CD4-positive, alpha-beta T cell (primary cell): ENCODE measurements at regions not wholly inside any gene's neighbourhood (a gene's known extent, or its start where the extent isn't known, plus 50 kb on each side); places are given as distances from the start of the nearest gene placed in this dataset.

Experiments
- ATAC-seq: fragments of 200-7000 bp; cut with Tn5 transposase; one replicate; pipeline ENCODE4 v1.10.0; 2022; ENCODE audit warnings: mild to moderate bottlenecking; ENCODE audit not compliant: poor library complexity
- CTCF ChIA-PET: fragments of 350-600 bp; sonication (Branson Sonifier 250); formaldehyde crosslinking; loops from one replicate; lab custom pipeline; 2021; ENCODE audit warnings: antibody characterized with exemption, inconsistent platforms; lab: Charles Lee
- POLR2A ChIA-PET: fragments of 350-600 bp; sonication (Branson Sonifier 250); formaldehyde crosslinking; loops from one replicate; lab custom pipeline; 2021; ENCODE audit warnings: antibody characterized with exemption, inconsistent platforms; lab: Charles Lee
- DNase-seq, 14 experiments: peaks; one replicate each; pipeline ENCODE4 v3.0.0-alpha.2; 2013 to 2020; ENCODE audit warnings: mixed read lengths in 2 of 14
- H3K27ac ChIP-seq, 2 donors: one replicate each; pipeline versions ENCODE4 v1.5.1 to v1.7.0; 2013; ENCODE audit warnings: low read length in 2 of 2, low read depth in 1 of 2, mild to moderate bottlenecking in 1 of 2
- H3K27me3 ChIP-seq, 2 experiments: 1 replicate in 1 of 2; 2 replicates in 1 of 2; pipeline versions ENCODE4 v1.6.1 to v1.7.0; 2013; ENCODE audit warnings: low read length in 2 of 2, control low read depth in 1 of 2, mild to moderate bottlenecking in 1 of 2, moderate library complexity in 1 of 2; ENCODE audit not compliant: insufficient read depth in 2 of 2, control insufficient read depth in 1 of 2
- H3K36me3 ChIP-seq: one replicate; pipeline ENCODE4 v1.6.1; 2013; ENCODE audit warnings: low read length, control low read depth; ENCODE audit not compliant: insufficient read depth
- H3K4me1 ChIP-seq: one replicate; pipeline ENCODE4 v1.6.1; 2013; ENCODE audit warnings: low read length, control low read depth; ENCODE audit not compliant: insufficient read depth
- H3K4me3 ChIP-seq: one replicate; pipeline ENCODE4 v1.5.1; 2013; ENCODE audit warnings: mild to moderate bottlenecking, low read length, moderate library complexity
- H3K9me3 ChIP-seq, 2 experiments: 1 replicate in 1 of 2; 2 replicates in 1 of 2; pipeline versions ENCODE4 v1.6.1 to v1.7.0; 2013; ENCODE audit warnings: low read length in 2 of 2, mild to moderate bottlenecking in 2 of 2, control low read depth in 1 of 2, moderate library complexity in 1 of 2; ENCODE audit not compliant: control insufficient read depth in 1 of 2, insufficient read depth in 1 of 2
- H3K27ac Mint-ChIP-seq: one replicate; pipeline ENCODE4 v1.8.0; 2020; ENCODE audit warnings: mixed read lengths
- H3K27me3 Mint-ChIP-seq: one replicate; pipeline ENCODE4 v1.8.0; 2021; ENCODE audit warnings: mixed read lengths
- H3K36me3 Mint-ChIP-seq: one replicate; pipeline ENCODE4 v1.8.0; 2021; ENCODE audit warnings: low read depth, mixed read lengths
- H3K4me1 Mint-ChIP-seq: one replicate; pipeline ENCODE4 v1.8.0; 2021; ENCODE audit warnings: low read depth, mixed read lengths
- H3K4me3 Mint-ChIP-seq: one replicate; pipeline ENCODE4 v1.8.0; 2020; ENCODE audit warnings: mild to moderate bottlenecking, mixed read lengths
- H3K9me3 Mint-ChIP-seq: one replicate; pipeline ENCODE4 v1.8.0; 2020; ENCODE audit warnings: mixed read lengths
- intact Hi-C, 2 experiments: fragments of 100-400 bp; cut with DNase I in 1 of 2; cut with micrococcal nuclease in 1 of 2; formaldehyde crosslinking; loops; one replicate each; pipeline versions ENCODE4 v1.15.1 to v1.9.0; 2023 to 2025; cut with DNase I, micrococcal nuclease
- TF ChIP-seq, protein P1 (sequence below): fragments of 200-600 bp; IDR thresholded peaks from one replicate; pipeline ENCODE4 v1.8.0; 2022; ENCODE audit warnings: antibody characterized with exemption, mild to moderate bottlenecking

DNA sequence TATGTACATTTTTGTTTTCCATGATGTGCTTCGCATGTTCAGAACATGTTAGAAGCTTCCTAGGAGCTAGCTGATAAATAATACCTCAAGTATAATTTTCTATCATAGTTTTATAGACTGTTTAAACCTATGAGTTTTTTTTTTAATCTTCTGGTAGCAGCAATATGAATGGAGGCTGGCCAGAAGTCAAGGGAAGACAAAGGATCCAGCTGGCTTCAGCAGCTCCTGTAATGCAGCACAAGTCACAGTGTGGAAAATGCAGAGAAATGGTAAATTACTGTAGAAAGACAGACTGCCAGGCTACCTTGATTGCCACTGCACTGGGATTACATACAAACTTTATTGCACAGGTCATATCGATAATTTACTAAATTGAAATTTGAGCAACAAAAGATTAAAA, 537.9 kb downstream of the IQCM start:
- no peak overlapping the region for H3K27ac Mint-ChIP-seq
- POLR2A ChIA-PET, result interaction anchor here (0.6 kb wide), 1 partner anchor 313 kb away, joined by 3 read pairs; no protein-coding TSS in a partner anchor
- H3K9me3 ChIP-seq, result no peaks in the 10 kb centered on the region
- no peaks in the 10 kb centered on the region for H3K4me1 Mint-ChIP-seq
- no peak overlapping the region for H3K4me3 ChIP-seq
- no peaks in the 10 kb centered on the region for H3K27me3 Mint-ChIP-seq
- H3K36me3 Mint-ChIP-seq, result no peaks in the 10 kb centered on the region
- H3K9me3 Mint-ChIP-seq, result no peaks in the 10 kb centered on the region
- ATAC-seq, result no peak
- H3K27me3 ChIP-seq, result no peaks in the 10 kb centered on the region
- intact Hi-C loops, result no loop called here
- CTCF ChIA-PET, result no interaction called here
- H3K36me3 ChIP-seq, result no peaks in the 10 kb centered on the region
- TF ChIP-seq, protein P1, sequence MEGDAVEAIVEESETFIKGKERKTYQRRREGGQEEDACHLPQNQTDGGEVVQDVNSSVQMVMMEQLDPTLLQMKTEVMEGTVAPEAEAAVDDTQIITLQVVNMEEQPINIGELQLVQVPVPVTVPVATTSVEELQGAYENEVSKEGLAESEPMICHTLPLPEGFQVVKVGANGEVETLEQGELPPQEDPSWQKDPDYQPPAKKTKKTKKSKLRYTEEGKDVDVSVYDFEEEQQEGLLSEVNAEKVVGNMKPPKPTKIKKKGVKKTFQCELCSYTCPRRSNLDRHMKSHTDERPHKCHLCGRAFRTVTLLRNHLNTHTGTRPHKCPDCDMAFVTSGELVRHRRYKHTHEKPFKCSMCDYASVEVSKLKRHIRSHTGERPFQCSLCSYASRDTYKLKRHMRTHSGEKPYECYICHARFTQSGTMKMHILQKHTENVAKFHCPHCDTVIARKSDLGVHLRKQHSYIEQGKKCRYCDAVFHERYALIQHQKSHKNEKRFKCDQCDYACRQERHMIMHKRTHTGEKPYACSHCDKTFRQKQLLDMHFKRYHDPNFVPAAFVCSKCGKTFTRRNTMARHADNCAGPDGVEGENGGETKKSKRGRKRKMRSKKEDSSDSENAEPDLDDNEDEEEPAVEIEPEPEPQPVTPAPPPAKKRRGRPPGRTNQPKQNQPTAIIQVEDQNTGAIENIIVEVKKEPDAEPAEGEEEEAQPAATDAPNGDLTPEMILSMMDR, result no peak
- H3K4me3 Mint-ChIP-seq, result no peak overlapping the region
- no peaks in the 10 kb centered on the region for H3K4me1 ChIP-seq
- no peak overlapping the region for H3K27ac ChIP-seq
- DNase-seq, result no peak

GRCh38 chr4:149269835-149270234, 545.8 kb downstream of the IQCM start:
- no peak for ATAC-seq

DNA sequence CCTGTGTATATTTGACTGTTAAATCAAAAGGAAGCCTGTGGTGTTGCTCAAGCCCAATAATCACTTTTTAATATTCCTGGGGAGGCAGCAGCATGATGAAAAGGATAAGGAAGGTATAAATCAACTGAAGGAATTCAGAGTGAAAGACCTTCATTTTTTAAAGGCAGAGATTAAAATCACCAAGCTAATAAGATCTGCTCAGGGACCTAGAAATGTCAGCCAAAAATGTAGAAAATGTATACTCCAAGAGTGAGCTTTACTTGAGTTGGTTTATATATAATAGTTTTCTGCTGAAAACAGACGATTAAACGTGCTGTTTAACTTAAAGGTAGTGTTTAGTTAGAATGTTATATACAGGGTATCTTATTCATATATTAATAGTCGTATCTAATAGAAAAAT, 549.3 kb downstream of the IQCM start:
- TF ChIP-seq, protein P1, result no peak
- H3K4me1 Mint-ChIP-seq, result no peaks in the 10 kb centered on the region
- H3K27ac Mint-ChIP-seq, result no peak overlapping the region
- no peaks in the 10 kb centered on the region for H3K36me3 Mint-ChIP-seq
- ChIA-PET CTCF (no interaction called here), POLR2A (no interaction called here)
- H3K27me3 Mint-ChIP-seq, result no peaks in the 10 kb centered on the region
- Histone ChIP-seq H3K36me3 (no peaks in the 10 kb centered on the region), H3K27ac (no peak overlapping the region), H3K4me3 (no peak overlapping the region), H3K27me3 (no peaks in the 10 kb centered on the region), H3K9me3 (no peaks in the 10 kb centered on the region), H3K4me1 (no peaks in the 10 kb centered on the region)
- H3K9me3 Mint-ChIP-seq, result no peaks in the 10 kb centered on the region
- H3K4me3 Mint-ChIP-seq, result no peak overlapping the region
- no peak for DNase-seq
- intact Hi-C loops, result loop anchor here in 1 of 2 experiments (10.0 kb wide), 1 partner anchor 1252 kb away; no protein-coding TSS in a partner anchor
- ATAC-seq, result no peak

More at GRCh38 chr4:149269835-149270234, 545.8 kb downstream of the IQCM start:
- Histone ChIP-seq H3K9me3 (no peaks in the 10 kb centered on the region), H3K4me1 (no peaks in the 10 kb centered on the region), H3K4me3 (no peak overlapping the region), H3K36me3 (no peaks in the 10 kb centered on the region), H3K27ac (no peak overlapping the region), H3K27me3 (no peaks in the 10 kb centered on the region)
- TF ChIP-seq, protein P1, result no peak
- no peaks in the 10 kb centered on the region for H3K9me3 Mint-ChIP-seq
- H3K4me1 Mint-ChIP-seq, result no peaks in the 10 kb centered on the region
- ChIA-PET CTCF (no interaction called here), POLR2A (no interaction called here)
- DNase-seq, result no peak
- no peaks in the 10 kb centered on the region for H3K36me3 Mint-ChIP-seq
- no peaks in the 10 kb centered on the region for H3K27me3 Mint-ChIP-seq
- H3K27ac Mint-ChIP-seq, result no peak overlapping the region
- no peak overlapping the region for H3K4me3 Mint-ChIP-seq
- intact Hi-C loops, result loop anchor here in 1 of 2 experiments (10.0 kb wide), 1 partner anchor 1255 kb away; no protein-coding TSS in a partner anchor
